Occipital lobe (tissue), 1 donor: ENCODE measurements at regions not wholly inside any gene's neighbourhood (a gene's known extent, or its start where the extent isn't known, plus 50 kb on each side); places are given as distances from the start of the nearest gene placed in this dataset.

Source experiments
- DNase-seq: peaks from one replicate; lab custom pipeline; 2025; lab: John Stamatoyannopoulos, UW

- no peak for DNase-seq
Measured at GRCh38 chr3:106212665-106213222, 343.9 kb upstream of the CBLB start.

GRCh38 chr3:106213954-106214353, 345.1 kb upstream of the CBLB start:
- DNase-seq = no peak

GRCh38 chr3:106214641-106215040, 345.8 kb upstream of the CBLB start:
- DNase-seq = no peak

- no peak for DNase-seq
Measured at GRCh38 chr3:106215047-106215446, 346.2 kb upstream of the CBLB start.

- DNase-seq = no peak
Measured at GRCh38 chr3:106217745-106218144, 348.9 kb upstream of the CBLB start.

GRCh38 chr3:106227068-106227467, 358.3 kb upstream of the CBLB start:
- no peak for DNase-seq

GRCh38 chr3:106228271-106228670, 359.5 kb upstream of the CBLB start:
- DNase-seq = no peak

GRCh38 chr3:106229495-106230278, 360.9 kb upstream of the CBLB start:
- DNase-seq = no peak

GRCh38 chr3:106231086-106231485, 362.3 kb upstream of the CBLB start:
- no peak for DNase-seq

GRCh38 chr3:106232956-106233355, 364.1 kb upstream of the CBLB start:
- DNase-seq = no peak

GRCh38 chr3:106239195-106239697, 370.4 kb upstream of the CBLB start:
- no peak for DNase-seq

GRCh38 chr3:106241593-106241992, 372.8 kb upstream of the CBLB start:
- no peak for DNase-seq

- DNase-seq = no peak
Measured at GRCh38 chr3:106242781-106243180, 374.0 kb upstream of the CBLB start.

- DNase-seq = no peak
Measured at GRCh38 chr3:106245400-106245799, 376.6 kb upstream of the CBLB start.

- DNase-seq = no peak
Measured at GRCh38 chr3:106247902-106248684, 379.3 kb upstream of the CBLB start.

- DNase-seq = no peak
Measured at GRCh38 chr3:106249159-106249558, 380.3 kb upstream of the CBLB start.

- no peak for DNase-seq
Measured at GRCh38 chr3:106249981-106250380, 381.2 kb upstream of the CBLB start.

- DNase-seq = no peak
Measured at GRCh38 chr3:106251160-106251892, 382.5 kb upstream of the CBLB start.

GRCh38 chr3:106255870-106256248, 387.0 kb upstream of the CBLB start:
- DNase-seq = no peak

- no peak for DNase-seq
Measured at GRCh38 chr3:106256249-106256957, 387.6 kb upstream of the CBLB start.

GRCh38 chr3:106257172-106257571, 388.4 kb upstream of the CBLB start:
- no peak for DNase-seq
